IMR-90 (cell line): ENCODE measurements at regions not wholly inside any gene's neighbourhood (a gene's known extent, or its start where the extent isn't known, plus 50 kb on each side); places are given as distances from the start of the nearest gene placed in this dataset.

Experiments
- ATAC-seq: fragments of 200-7000 bp; cut with Tn5 transposase; 2 replicates; pipeline ENCODE4 v1.9.1; 2020; ENCODE audit warnings: low read depth, mild to moderate bottlenecking, moderate library complexity
- BruUV-seq: library from RNA; stranded (reverse); fragments of 400-500 nt; replicated peaks from 2 replicates; lab custom pipeline; 2021; lab: Mats Ljungman, UMichigan
- CTCF ChIA-PET: fragments of 300-600 bp; formaldehyde crosslinking; extraction: SDS; loops from one replicate; lab custom pipeline; 2021; ENCODE audit warnings: antibody characterized with exemption; lab: Yijun Ruan, JAX
- POLR2A ChIA-PET: fragments of 300-600 bp; sonication (Branson Sonifier 250); formaldehyde crosslinking; loops from one replicate; lab custom pipeline; 2022; ENCODE audit warnings: antibody characterized with exemption; ENCODE audit not compliant: unreplicated experiment; lab: Charles Lee
- DNase-seq: peaks from one replicate; pipeline ENCODE4 v3.0.0; 2013
- H2AFZ ChIP-seq: replicated peaks from 2 replicates; pipeline ENCODE3; 2013; ENCODE audit warnings: low read length, mild to moderate bottlenecking; ENCODE audit not compliant: poor library complexity
- H2AK5ac ChIP-seq: 2 replicates; pipeline ENCODE4 v1.6.1; 2013; ENCODE audit warnings: low read depth, low read length, inconsistent platforms
- H2AK9ac ChIP-seq: replicated peaks from 2 replicates; pipeline ENCODE3; 2013; ENCODE audit warnings: mild to moderate bottlenecking, low read depth, low read length, moderate library complexity; ENCODE audit not compliant: poor library complexity
- H2BK120ac ChIP-seq: 2 replicates; pipeline ENCODE4 v1.6.1; 2013; ENCODE audit warnings: low read depth, low read length, inconsistent platforms
- H2BK15ac ChIP-seq: 3 replicates; pipeline ENCODE4 v1.6.1; 2013; ENCODE audit warnings: low read depth, low read length, inconsistent platforms
- H2BK20ac ChIP-seq: 2 replicates; pipeline ENCODE4 v1.6.1; 2013; ENCODE audit warnings: low read depth, mild to moderate bottlenecking, inconsistent platforms, low read length, moderate library complexity
- H2BK5ac ChIP-seq: 2 replicates; pipeline ENCODE4 v1.6.1; 2013; ENCODE audit warnings: mild to moderate bottlenecking, low read depth, low read length, inconsistent platforms; ENCODE audit not compliant: poor library complexity, severe bottlenecking
- H3K14ac ChIP-seq: replicated peaks from 2 replicates; pipeline ENCODE4 v1.6.1; 2013; ENCODE audit warnings: low read depth, low read length, inconsistent platforms
- H3K18ac ChIP-seq: 2 replicates; pipeline ENCODE4 v1.6.1; 2013; ENCODE audit warnings: low read depth, low read length, control low read depth
- H3K23ac ChIP-seq: 2 replicates; pipeline ENCODE4 v1.6.1; 2013; ENCODE audit warnings: low read depth, low read length, inconsistent platforms
- H3K27ac ChIP-seq: 2 replicates; pipeline ENCODE4 v1.5.1; 2013; ENCODE audit warnings: mild to moderate bottlenecking, control low read depth, low read length; ENCODE audit not compliant: insufficient read depth
- H3K27me3 ChIP-seq: 2 replicates; pipeline ENCODE4 v1.6.1; 2013; ENCODE audit warnings: low read length; ENCODE audit not compliant: control insufficient read depth, insufficient read depth
- H3K36me3 ChIP-seq: 2 replicates; pipeline ENCODE4 v1.6.1; 2013; ENCODE audit warnings: low read length, mixed read lengths; ENCODE audit not compliant: control insufficient read depth, insufficient read depth
- H3K4ac ChIP-seq: 2 replicates; pipeline ENCODE4 v1.6.1; 2013; ENCODE audit warnings: low read depth, low read length, inconsistent platforms
- H3K4me1 ChIP-seq: 2 replicates; pipeline ENCODE4 v1.6.1; 2013; ENCODE audit warnings: low read length, mixed read lengths; ENCODE audit not compliant: control insufficient read depth, insufficient read depth
- H3K4me2 ChIP-seq: 2 replicates; pipeline ENCODE4 v1.6.1; 2013; ENCODE audit warnings: low read depth, mild to moderate bottlenecking, control low read depth, low read length, moderate library complexity
- H3K4me3 ChIP-seq: 2 replicates; pipeline ENCODE4 v1.5.1; 2013; ENCODE audit warnings: low read depth, mild to moderate bottlenecking, control low read depth, low read length, moderate library complexity; ENCODE audit not compliant: insufficient read depth
- H3K56ac ChIP-seq: 2 replicates; pipeline ENCODE4 v1.6.1; 2013; ENCODE audit warnings: low read length, inconsistent platforms; ENCODE audit not compliant: insufficient read depth; ENCODE audit errors: extremely low read depth
- H3K79me1 ChIP-seq, 2 experiments: 2 replicates each; pipeline ENCODE4 v1.6.1; 2013; ENCODE audit warnings: low read length in 2 of 2, inconsistent platforms in 1 of 2, low read depth in 1 of 2
- H3K9ac ChIP-seq: 2 replicates; pipeline ENCODE4 v1.6.1; 2013; ENCODE audit warnings: low read depth, low read length, control low read depth
- H3K9me1 ChIP-seq: 2 replicates; pipeline ENCODE4 v1.6.1; 2013; ENCODE audit warnings: low read length, inconsistent platforms; ENCODE audit not compliant: insufficient read depth
- H3K9me3 ChIP-seq: 2 replicates; pipeline ENCODE4 v1.6.1; 2013; ENCODE audit warnings: low read length; ENCODE audit not compliant: control insufficient read depth, insufficient read depth
- H4K20me1 ChIP-seq: 2 replicates; pipeline ENCODE4 v1.6.1; 2013; ENCODE audit warnings: low read length, inconsistent platforms; ENCODE audit not compliant: insufficient read depth
- H4K5ac ChIP-seq: 2 replicates; pipeline ENCODE4 v1.6.1; 2013; ENCODE audit warnings: mild to moderate bottlenecking, low read depth, low read length, control low read depth
- H4K8ac ChIP-seq, 2 experiments: 2 replicates each; pipeline ENCODE4 v1.6.1; 2013; ENCODE audit warnings: low read depth in 2 of 2, low read length in 2 of 2, control low read depth in 1 of 2, inconsistent platforms in 1 of 2
- H4K91ac ChIP-seq: 2 replicates; pipeline ENCODE4 v1.6.1; 2013; ENCODE audit warnings: low read depth, low read length, inconsistent platforms; ENCODE audit not compliant: insufficient read depth
- CEBPB ChIP-seq: IDR thresholded peaks from 2 replicates; pipeline ENCODE4 v1.6.1; 2012; ENCODE audit warnings: low read depth, low read length, improper control_type of control experiment
- RAD21 ChIP-seq: IDR thresholded peaks from 2 replicates; pipeline ENCODE4 v1.6.1; 2012; ENCODE audit warnings: low read length, improper control_type of control experiment
- SMC3 ChIP-seq: fragments of 150-350 bp; IDR thresholded peaks from 2 replicates; pipeline ENCODE4 v1.6.1; 2016; ENCODE audit warnings: low read depth, mild to moderate bottlenecking, antibody characterized with exemption, low read length, moderate library complexity
- USF2 ChIP-seq: fragments of 150-350 bp; IDR thresholded peaks from 2 replicates; pipeline ENCODE4 v1.6.1; 2017; ENCODE audit warnings: mild to moderate bottlenecking, antibody characterized with exemption, low read length, low read depth
- WGBS, 2 experiments: methylation state at CpG; one replicate each; pipeline versions ENCODE4 v1.1.5 to v1.1.7; 2013; ENCODE audit warnings: missing lambda C conversion rate in 2 of 2; ENCODE audit not compliant: insufficient read length in 1 of 2; ENCODE audit errors: extremely low coverage in 2 of 2; 5-methylcytosine and 5-hydroxymethylcytosine counted together
- dilution Hi-C: fragments of 300-500 bp; cut with HindIII; formaldehyde crosslinking; loops from one replicate; pipeline ENCODE4 v1.14.3; 2018; ENCODE audit warnings: low sequenced_read_pairs; ENCODE audit not compliant: unreplicated experiment
- in situ Hi-C: fragments of 300-500 bp; cut with MboI; formaldehyde crosslinking; loops from 3 replicates; pipeline ENCODE4 v1.14.3; 2019; ENCODE audit warnings: low sequenced_read_pairs, inconsistent platforms, mixed read lengths
- intact Hi-C: fragments of 100-400 bp; cut with micrococcal nuclease; formaldehyde crosslinking; loops from 2 replicates; pipeline ENCODE4 v1.10.0; 2022

- Histone ChIP-seq H2AK9ac (no peak overlapping the region), H2BK15ac (no peak overlapping the region), H2AFZ (no peak overlapping the region), H3K4me3 (no peak overlapping the region), H3K23ac (no peak overlapping the region), H3K4ac (no peak overlapping the region), H3K18ac (no peak overlapping the region), H3K9me3 (no peaks in the 10 kb centered on the region), H2BK5ac (no peak overlapping the region), H2BK120ac (no peak overlapping the region), H3K27ac (no peak overlapping the region), H3K4me1 (no peaks in the 10 kb centered on the region), H3K4me2 (no peak overlapping the region), H3K27me3 (peaks cover 4% of the 10 kb centered on the region), H3K9me1 (no peaks in the 10 kb centered on the region), H2BK20ac (no peak overlapping the region), H2AK5ac (no peak overlapping the region), H4K8ac (no peak overlapping the region), H3K14ac (no peak overlapping the region), H4K5ac (no peak overlapping the region), H4K91ac (no peak overlapping the region), H3K56ac (no peak overlapping the region), H3K9ac (no peak overlapping the region), H4K20me1 (no peaks in the 10 kb centered on the region), H3K36me3 (no peaks in the 10 kb centered on the region), H3K79me1 (no peaks in the 10 kb centered on the region)
- in situ Hi-C loops: no loop called here
- DNase-seq (no peak), ATAC-seq (no peak)
- ChIA-PET CTCF (interaction anchor here (1.0 kb wide), 1 partner anchor 425 kb away, joined by 3 read pairs; no protein-coding TSS in a partner anchor), POLR2A (no interaction called here)
- TF ChIP-seq CEBPB: no peak
- TF ChIP-seq RAD21: no peak
- TF ChIP-seq USF2: no peak
- no peak for TF ChIP-seq SMC3
- no TSS peak for BruUV-seq
- no CpG with 5 or more reads among the region's 4 CpGs for WGBS, 2 experiments
- dilution Hi-C loops: no loop called here
- intact Hi-C loops: loop anchor here (5.0 kb wide), 1 partner anchor 511 kb away; no protein-coding TSS in a partner anchor
Measured at GRCh38 chr12:91368613-91369012, 186.0 kb upstream of the DCN start.
